ENCODE measurements at regions not wholly inside any gene's neighbourhood (a gene's known extent, or its start where the extent isn't known, plus 50 kb on each side); places are given as distances from the start of the nearest gene placed in this dataset.
A peak's percentile ranks its signal among the peaks of the same experiment; 100 is the strongest.

DNA sequence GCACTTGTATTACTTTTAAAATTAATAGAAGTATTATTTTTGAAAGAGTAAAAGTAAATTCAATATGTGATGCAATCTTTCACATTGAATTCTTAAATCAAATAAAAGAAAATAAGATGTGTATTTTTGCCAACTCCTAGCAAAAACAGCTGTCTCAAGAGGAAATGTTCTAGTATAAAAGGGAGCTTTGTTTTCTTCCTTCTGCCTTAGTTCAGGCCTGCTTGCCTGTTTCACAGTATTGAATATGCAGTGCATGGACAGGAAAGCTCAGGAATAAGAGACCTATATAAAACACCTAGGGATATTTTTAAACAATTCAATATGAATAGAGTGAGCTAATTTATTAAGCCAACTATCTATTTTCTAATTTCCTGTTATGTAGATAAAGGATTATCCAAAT lies 294.8 kb upstream of the G2E3 start:
- no peak for DNase-seq (ENCODE audit: low read depth)
- TF ChIP-seq, protein P1, sequence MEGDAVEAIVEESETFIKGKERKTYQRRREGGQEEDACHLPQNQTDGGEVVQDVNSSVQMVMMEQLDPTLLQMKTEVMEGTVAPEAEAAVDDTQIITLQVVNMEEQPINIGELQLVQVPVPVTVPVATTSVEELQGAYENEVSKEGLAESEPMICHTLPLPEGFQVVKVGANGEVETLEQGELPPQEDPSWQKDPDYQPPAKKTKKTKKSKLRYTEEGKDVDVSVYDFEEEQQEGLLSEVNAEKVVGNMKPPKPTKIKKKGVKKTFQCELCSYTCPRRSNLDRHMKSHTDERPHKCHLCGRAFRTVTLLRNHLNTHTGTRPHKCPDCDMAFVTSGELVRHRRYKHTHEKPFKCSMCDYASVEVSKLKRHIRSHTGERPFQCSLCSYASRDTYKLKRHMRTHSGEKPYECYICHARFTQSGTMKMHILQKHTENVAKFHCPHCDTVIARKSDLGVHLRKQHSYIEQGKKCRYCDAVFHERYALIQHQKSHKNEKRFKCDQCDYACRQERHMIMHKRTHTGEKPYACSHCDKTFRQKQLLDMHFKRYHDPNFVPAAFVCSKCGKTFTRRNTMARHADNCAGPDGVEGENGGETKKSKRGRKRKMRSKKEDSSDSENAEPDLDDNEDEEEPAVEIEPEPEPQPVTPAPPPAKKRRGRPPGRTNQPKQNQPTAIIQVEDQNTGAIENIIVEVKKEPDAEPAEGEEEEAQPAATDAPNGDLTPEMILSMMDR (conservative IDR thresholded peaks at IDR 0.05; ENCODE audit: low read length): no peak
- no peak overlapping the region for H3K4me3 ChIP-seq (ENCODE audit: low read length)

DNA sequence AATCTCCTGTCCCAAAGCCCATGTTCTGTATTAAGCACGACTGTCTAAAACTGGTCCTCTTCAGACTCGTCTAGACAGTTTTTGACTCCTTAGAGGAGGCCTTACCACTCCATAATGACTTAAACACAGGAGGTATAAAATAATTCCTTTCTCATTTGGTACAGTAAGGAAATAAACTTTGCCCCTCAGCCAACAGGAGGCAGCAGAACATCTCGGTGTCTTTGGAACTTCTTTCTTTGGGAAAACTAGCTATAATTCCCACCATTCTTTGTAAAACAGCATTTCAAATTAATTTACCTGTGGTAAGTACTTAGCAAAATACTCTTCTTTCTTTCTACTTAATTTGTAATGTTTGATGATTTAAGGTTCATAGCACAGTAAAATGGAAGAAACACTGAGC lies 292.7 kb upstream of the G2E3 start:
- TF ChIP-seq, protein P1 (conservative IDR thresholded peaks at IDR 0.05; ENCODE audit: low read length): no peak
- no peak overlapping the region for H3K4me3 ChIP-seq (ENCODE audit: low read length)
- no peak for DNase-seq (ENCODE audit: low read depth)

DNA sequence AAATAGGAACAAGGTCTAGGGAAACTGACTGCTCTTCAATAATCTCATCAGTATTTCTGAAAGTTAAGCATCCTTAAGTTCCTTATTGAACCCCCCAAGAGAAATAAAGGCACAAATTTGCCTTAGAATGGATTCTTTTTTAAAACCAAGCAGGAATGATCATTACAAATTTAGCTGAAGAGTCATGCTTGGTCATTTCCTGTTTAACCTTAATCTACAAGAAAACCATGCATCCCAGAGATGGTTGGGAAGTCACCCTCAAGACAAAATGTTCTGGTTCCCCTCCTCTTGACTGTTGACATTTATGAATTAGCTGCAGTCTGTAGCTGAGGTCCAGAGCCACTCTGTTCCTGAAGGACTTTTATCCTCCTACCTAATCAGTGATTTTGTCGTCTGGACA lies 291.8 kb upstream of the G2E3 start:
- peak; percentile 29 for DNase-seq (ENCODE audit: low read depth)
- H3K4me3 ChIP-seq (ENCODE audit: low read length): no peak overlapping the region
- TF ChIP-seq, protein P1 (conservative IDR thresholded peaks at IDR 0.05; ENCODE audit: low read length): no peak

DNA sequence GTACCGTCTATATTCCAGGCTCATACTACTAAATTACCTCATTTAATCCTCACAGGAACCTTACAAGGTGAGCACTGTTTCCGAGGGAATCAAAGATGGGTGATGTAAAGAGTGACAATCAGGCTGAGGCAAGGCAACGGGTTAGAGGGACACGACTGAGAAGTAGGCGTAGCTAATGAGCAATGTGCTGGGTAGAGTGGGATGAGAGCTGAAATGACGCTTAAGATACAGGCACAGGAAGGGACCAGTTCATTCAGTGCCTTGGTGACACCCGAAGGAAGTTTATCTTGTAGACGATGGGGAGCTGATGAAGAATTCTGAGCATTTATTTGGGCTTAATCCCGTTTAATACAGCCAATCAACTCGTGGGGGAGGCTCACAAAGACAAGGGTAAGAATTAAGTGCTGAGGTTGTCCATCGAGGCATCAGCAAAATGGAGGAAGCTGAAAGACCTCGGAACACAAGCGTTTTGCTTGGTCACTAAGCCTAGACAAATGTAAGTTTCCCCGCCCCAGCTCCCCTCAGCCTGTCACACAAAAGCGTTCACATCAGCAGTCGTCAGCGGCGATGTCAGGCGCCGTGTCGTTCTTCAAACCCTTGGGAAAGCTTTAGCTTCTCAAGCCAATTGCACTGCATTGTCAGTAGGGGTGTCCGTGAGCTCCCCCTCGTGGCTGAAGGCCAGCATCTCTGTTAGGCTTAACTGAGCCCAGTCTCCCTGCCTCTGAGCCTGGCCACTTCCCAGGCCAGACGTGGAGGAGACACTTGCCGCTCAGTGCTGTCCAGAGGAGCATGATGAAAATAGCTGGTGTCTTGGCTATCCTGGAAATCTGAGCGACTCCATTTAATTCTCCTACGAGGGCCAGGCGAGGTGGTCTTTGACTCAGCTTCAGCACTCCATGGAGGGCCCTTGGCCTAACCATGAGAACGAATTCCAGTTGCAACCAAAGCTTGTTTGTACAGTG lies 288.5 kb upstream of the G2E3 start:
- peak overlapping the region; percentile 57 for H3K4me3 ChIP-seq (ENCODE audit: low read length)
- peak; percentile 77 for DNase-seq (ENCODE audit: low read depth)
- TF ChIP-seq, protein P1 (conservative IDR thresholded peaks at IDR 0.05; ENCODE audit: low read length): peak; percentile 96

DNA sequence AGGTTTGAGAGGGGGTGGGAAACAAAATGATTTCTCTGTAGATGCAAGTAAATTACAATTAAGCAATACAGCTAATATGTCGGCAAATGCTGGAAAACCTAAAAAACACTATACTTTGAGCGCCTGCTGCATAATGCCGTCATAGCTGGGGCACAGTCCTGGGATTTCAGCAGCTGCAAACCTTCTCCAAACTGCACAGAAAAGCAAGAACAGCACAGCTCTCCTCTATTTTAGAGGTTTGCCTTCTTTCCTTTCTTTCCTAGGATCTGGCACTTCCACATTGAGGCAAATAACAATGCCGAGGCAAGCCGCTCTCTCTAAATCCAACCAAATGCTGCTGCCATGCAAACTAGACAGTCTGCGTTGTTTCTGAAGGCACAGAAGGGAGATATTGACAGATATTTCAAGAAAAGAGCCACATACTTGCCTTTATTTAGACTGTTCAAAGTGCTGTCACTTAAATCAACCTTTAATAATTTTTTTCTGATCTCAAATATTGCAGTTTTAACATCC lies 287.1 kb upstream of the G2E3 start:
- TF ChIP-seq, protein P1 (conservative IDR thresholded peaks at IDR 0.05; ENCODE audit: low read length): no peak
- no peak overlapping the region for H3K4me3 ChIP-seq (ENCODE audit: low read length)
- no peak for DNase-seq (ENCODE audit: low read depth)

DNA sequence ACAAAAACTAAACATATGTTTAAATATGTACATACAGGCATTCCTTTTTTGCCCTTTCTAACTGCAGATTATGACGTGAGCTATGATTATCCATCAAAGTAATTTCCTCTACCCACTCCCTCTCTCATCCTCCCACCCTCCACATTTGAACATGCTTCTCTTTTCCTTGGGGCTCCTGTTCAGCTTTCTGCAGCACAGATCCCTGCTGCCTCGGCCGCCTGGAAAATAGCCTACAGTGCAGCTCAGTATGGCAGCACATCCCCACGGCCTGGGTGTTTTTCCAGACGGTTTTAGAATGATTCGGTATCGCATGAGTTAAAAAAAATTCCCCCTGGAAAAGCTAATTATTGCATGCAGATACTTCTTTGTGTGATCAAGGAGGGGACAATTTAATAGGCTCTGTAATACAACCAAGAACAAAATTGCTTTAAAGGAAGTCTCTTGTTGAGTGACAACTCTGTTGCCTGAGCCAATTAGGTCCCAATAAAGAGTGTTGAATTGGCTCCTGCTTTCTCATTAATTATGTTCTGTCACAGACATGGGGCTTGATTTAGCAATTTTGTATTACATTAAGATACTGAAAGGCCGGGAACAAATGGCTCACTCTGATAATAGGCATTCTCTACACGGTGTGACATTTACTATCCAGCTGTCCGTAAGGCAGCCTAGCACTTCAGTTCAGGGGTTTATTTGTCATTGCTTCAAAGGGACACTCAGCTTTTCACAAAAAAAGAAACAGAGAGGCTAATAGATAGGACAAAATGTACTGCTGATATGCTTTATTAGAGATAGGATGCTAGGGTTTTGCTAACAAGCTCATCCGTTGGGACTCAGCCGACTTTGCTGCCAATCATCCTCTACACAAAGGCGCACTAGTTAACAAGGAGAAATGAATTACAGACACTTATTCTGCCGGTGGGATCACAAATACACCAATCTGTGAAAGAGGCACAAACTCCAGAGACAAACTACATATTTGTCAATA lies 285.8 kb upstream of the G2E3 start:
- DNase-seq (ENCODE audit: low read depth): no peak
- no peak overlapping the region for H3K4me3 ChIP-seq (ENCODE audit: low read length)
- TF ChIP-seq, protein P1 (conservative IDR thresholded peaks at IDR 0.05; ENCODE audit: low read length): no peak
